ENCODE measurements at regions not wholly inside any gene's neighbourhood (a gene's known extent, or its start where the extent isn't known, plus 50 kb on each side); places are given as distances from the start of the nearest gene placed in this dataset.
"Not testable (repeated sequence)": the region's sequence is repeated elsewhere in the genome, so short reads cannot be mapped to it uniquely, and the experiment has no call there.

DNA sequence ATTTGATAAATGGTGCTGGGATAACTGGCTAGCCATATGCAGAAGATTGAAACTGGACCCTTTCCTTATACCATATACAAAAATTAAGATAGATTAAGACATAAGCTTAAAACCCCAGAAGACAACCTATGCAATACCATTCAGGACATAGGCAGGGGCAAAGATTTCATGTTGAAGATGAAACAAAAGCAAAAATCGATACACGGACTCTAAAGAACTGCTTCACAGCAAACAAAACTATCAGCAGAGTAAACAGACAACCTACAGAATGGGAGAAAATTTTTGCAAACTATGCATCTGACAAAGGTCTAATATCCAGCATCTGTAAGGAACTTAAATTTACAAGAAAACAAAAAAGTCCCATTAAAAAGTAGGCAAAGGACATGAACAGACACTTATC, 255.9 kb downstream of the TINAG start:
- not testable (repeated sequence) for DNase-seq (ENCODE audit: low read depth)

- no peak for DNase-seq (ENCODE audit: low read depth)
Observed at GRCh38 chr6:54574671-54575070, 266.4 kb downstream of the TINAG start.

GRCh38 chr6:54578261-54578660, 268.3 kb upstream of the FAM83B start:
- no peak for DNase-seq (ENCODE audit: low read depth)

GRCh38 chr6:54579011-54579410, 267.6 kb upstream of the FAM83B start:
- DNase-seq (ENCODE audit: low read depth): no peak

- DNase-seq (ENCODE audit: low read depth): no peak
Observed at GRCh38 chr6:54586251-54586650, 260.3 kb upstream of the FAM83B start.

DNA sequence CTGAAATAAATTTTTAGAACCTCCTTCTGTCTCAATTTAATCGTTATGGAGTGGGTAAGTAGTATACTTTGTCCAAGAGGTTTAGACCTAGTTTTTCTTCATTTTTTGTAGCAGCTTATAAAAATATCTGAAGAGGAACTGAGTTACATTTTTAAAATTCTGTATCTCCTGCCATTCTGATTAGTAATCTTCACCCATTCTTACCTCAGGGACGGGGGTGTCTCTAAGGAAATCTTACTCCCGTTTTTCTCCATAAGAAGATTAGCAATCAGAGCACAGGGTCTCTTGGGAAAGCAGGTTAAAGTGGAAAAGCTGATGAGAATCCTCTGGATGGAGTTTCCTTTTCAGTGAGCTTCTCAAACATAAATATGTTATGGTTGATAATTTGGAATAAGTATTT, 259.3 kb upstream of the FAM83B start:
- DNase-seq (ENCODE audit: low read depth): no peak

GRCh38 chr6:54588176-54588575, 258.4 kb upstream of the FAM83B start:
- DNase-seq (ENCODE audit: low read depth): no peak

GRCh38 chr6:54595844-54596243, 250.7 kb upstream of the FAM83B start:
- no peak for DNase-seq (ENCODE audit: low read depth)

DNA sequence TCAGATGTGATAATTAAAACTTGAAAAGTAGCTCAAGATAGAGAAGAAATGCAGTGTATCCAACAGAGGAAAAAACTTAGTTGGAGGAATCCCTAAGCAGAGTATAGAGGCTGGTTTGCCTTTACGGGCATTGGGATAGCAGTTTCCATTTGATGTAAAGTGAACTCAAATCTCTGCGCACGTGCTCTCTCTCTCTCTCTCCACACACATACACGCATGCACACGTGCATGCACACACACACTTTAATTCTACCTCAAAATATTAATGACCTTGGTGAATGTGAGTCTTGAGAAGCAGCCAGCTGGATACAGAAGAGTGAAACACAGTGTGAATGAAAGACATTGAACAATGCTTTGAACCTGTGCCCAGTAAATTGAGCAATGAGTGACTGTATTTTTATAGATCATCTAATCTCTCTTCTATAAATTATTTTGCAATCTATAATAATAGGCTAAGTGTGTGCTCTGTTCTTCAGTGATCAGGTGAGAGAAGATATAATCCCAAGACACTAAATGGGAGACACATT, 247.7 kb upstream of the FAM83B start:
- DNase-seq (ENCODE audit: low read depth): no peak

GRCh38 chr6:54601600-54602300, 244.8 kb upstream of the FAM83B start:
- no peak for DNase-seq (ENCODE audit: low read depth)

DNA sequence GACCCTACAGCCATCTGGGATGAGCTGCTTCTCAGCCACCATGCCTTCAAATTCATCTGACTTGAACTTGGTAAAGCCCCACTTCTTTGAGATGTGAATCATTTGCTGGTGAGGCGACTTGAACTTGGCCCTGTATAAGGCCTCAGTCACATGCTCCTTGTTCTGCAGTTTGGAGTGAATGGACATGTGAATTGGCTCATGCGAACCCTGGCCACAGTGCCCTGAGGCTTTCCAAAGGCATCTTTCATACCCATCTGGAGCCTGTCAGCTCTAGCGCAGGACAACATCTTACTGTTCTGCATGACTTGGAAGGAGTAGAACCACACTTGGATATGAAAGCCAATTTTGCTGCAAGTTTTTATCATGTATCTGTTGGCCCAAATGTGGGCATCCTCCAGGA, 244.0 kb upstream of the FAM83B start:
- no peak for DNase-seq (ENCODE audit: low read depth)

DNA sequence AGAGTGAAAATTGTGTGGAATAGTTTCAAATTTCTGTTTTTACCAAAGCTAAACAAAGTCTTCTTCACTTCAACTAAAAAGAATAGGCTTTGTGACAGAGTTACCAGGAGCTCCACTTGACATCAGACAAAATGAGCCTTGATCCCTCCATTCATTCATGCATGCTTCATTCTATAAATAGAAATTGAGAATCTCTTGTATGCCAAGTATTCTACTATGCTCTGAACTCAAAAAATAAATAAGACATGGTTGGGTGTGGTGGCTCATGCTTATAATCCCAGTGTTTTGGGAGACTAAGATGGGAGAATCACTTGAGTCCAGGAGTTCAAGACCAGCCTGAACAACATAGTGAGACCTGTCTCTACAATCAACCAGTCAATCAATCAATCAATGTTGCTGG, 236.6 kb upstream of the FAM83B start:
- DNase-seq (ENCODE audit: low read depth): no peak

DNA sequence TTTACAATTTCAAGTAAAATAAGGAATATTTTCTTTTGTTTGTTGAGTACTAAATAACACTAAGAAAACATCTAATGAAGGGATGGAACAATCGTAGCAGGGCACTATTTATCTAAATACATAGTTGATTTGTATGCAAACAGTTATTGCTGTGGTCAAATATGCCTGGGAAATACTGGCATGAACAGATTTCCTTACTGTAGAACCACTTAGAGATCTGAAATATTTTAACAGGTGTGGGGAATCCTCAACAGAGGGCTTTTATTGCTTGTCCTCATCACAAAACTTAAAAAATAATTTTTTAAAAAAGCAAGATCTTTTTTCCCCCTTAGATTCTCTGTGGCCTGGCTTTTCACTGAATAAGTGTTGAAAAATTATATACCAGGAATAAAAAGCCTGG, 233.0 kb upstream of the FAM83B start:
- DNase-seq (ENCODE audit: low read depth): no peak

GRCh38 chr6:54614499-54615195, 231.9 kb upstream of the FAM83B start:
- DNase-seq (ENCODE audit: low read depth): no peak

GRCh38 chr6:54617730-54618129, 228.8 kb upstream of the FAM83B start:
- no peak for DNase-seq (ENCODE audit: low read depth)

DNA sequence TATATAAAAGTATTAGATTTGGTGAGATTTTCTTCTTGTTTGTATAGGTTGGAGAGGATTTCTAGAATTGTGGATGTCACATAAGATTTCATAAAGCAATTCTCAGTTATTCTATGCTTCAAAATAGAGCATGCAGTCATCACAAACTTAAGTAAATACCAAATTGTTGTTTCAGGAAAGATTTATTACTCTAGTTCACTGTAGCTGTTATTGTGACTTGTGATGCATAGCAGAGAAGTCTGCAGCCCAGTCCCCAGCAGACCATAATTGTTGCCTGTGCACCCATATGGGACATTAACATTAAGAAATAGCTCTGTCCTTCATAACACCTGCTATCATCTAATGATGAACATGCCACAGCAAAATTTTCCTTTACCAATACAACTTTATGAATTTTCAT, 228.0 kb upstream of the FAM83B start:
- DNase-seq (ENCODE audit: low read depth): no peak

GRCh38 chr6:54619102-54619501, 227.5 kb upstream of the FAM83B start:
- no peak for DNase-seq (ENCODE audit: low read depth)

DNA sequence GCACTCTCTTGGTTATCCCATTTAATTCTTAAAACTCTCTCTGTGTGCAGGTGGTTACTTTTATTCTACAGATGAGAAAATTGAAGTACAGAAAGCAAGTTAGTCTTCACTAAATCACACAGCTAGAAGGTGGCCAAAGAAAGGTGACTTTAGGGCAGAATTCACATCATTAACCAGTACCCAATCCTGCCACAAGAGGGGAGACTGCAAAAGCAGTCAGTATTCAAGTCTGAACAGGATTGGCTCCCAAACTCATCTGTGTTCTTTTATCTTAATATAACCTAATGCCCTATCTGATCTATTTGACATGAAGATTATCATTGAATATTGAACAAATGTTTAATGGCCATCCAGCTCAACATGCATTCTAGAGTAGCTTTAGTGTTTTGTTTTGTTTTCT, 225.3 kb upstream of the FAM83B start:
- no peak for DNase-seq (ENCODE audit: low read depth)

- no peak for DNase-seq (ENCODE audit: low read depth)
Observed at GRCh38 chr6:54624216-54624615, 222.4 kb upstream of the FAM83B start.

- no peak for DNase-seq (ENCODE audit: low read depth)
Observed at GRCh38 chr6:54624779-54625178, 221.8 kb upstream of the FAM83B start.

DNA sequence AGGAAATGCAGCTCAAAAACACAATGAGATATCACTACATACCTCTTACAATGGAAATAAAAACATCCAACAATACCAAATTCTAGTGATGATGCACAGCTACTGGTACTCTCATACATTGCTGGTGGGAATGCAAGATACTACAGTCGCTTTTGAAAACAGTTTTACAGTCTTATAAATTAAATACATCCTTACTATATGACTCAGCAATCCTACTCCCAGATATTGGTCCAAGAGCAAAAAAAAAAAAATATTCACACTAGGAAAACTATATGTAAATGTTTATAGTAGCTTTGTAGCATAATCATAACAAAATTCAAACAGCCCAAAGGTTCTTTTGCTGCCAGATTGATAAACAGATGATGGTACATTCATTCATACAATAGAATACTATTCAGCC, 217.4 kb upstream of the FAM83B start:
- no peak for DNase-seq (ENCODE audit: low read depth)

- DNase-seq (ENCODE audit: low read depth): no peak
Observed at GRCh38 chr6:54632984-54633565, 213.5 kb upstream of the FAM83B start.

DNA sequence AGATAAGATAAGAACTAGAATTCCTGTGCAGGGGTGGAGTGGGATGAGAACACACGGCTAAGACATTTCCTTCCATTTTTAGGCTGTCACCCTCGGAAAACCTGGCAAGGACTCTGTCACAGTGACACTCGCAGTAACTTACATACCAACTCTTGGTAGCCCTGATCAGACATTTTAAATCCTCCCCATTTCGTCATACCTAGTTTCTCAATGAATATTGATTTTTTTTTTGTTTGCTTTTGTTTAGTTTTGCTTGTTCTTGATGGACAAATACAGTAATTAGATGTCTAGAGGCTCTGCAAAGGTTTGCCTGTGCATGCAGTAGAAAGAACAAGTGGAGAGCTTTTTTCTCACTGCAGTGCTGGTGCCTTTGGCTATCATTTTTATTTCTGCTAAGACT, 213.0 kb upstream of the FAM83B start:
- DNase-seq (ENCODE audit: low read depth): no peak

Data from stimulated activated CD8-positive, alpha-beta memory T cell treated with anti-CD3 and anti-CD28 coated beads, Interleukin-7, amount 100 ng/mL, for 24 hours (primary cell).